ENCODE measurements at regions not wholly inside any gene's neighbourhood (a gene's known extent, or its start where the extent isn't known, plus 50 kb on each side); places are given as distances from the start of the nearest gene placed in this dataset.
"Not testable (repeated sequence)": the region's sequence is repeated elsewhere in the genome, so short reads cannot be mapped to it uniquely, and the experiment has no call there.

DNA sequence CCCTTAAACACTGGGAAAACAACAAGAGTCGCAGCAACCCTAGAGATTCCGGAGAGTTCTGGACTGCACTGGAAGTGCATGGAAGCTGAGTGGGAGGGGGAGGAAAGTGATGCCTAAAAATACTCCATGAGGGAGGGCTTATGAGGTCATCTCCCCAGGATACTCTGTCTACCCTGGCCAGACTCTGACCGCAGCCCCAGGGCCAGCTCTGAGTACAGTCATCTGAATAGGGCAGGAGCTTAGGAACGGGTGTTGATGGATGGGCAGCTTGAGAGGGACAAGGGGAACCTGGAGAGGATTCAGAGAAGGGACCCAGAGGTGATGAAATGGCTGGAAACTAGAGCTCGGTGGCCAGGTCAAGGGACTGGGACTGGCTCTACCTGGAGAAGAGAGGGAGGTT lies 79.3 kb upstream of the IGFBP5 start:
- no peak for DNase-seq

DNA sequence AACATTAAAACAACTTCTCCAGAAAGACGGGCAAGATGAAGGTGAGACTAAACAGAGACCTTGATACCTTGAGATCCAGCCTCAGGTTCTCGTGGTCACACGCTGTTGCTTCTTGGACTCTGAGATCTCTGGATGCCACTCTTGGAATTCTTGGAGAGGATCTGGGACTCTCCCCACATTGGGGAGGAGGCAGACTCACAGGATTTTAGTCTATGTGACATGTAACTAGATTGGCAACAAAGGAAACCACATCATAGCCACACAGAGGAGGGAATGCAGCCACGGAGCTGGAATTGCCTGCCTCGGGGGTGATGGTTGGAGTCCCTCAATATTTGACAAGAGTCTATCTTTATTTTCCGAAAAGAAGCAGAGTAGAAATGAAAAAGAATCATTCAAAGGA lies 78.8 kb upstream of the IGFBP5 start:
- DNase-seq, result no peak

DNA sequence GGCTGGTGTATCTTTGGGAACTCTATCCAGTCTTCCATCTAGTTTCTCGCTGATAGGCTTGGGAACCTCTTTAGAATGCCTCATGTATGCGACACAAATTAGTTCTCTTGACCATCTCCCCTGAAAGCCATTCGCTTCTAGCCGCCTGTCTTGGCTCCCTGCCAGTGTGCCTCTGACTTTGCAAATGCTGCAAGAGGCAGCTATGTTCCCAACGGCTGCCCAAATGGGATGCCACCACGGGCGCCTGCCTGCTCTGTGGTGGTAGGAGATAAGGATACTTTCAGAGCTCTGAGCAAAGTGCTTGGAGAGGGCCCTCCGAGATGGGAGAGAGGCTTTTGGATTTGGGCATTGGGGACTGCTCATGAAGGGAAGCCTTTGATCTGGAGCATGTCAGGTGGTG lies 77.7 kb upstream of the IGFBP5 start:
- no peak for DNase-seq

DNA sequence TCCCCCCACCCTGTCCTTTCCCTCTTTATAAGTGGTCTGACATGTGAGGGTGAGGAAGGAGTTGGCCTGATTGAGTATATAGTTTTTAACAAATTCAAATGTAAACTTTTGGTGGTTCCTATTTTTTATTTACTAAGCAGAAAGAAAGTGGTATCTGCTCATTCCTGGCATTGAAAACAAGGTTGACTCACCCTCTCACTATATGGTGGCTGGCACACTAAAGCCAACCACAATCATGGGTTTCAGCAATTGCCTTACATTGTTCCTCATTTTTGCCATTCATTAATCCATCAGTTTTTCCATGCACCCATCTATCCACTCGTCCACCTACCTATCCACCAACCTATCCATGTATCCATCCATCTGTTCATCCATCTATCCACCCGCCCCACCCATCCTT lies 75.4 kb upstream of the IGFBP5 start:
- DNase-seq, result no peak

DNA sequence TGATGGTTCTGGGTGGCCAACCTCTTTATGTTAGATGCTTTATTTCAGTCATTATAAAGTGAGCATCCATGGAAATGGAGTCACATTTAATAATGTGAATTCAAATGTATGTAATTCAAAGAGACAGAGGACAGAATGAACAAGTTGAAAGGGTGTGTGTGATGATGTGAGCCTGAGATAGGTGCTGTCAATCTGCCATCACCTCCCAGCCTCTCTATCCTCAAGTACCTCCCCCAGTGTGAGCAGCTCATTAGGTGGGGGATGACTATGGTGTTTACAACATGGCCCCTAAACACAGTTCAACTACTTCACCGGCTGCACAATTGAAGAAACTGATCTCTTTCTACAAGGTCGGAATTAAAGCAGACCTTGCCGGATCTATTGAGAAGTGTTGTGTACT lies 74.7 kb upstream of the IGFBP5 start:
- DNase-seq, result no peak

DNA sequence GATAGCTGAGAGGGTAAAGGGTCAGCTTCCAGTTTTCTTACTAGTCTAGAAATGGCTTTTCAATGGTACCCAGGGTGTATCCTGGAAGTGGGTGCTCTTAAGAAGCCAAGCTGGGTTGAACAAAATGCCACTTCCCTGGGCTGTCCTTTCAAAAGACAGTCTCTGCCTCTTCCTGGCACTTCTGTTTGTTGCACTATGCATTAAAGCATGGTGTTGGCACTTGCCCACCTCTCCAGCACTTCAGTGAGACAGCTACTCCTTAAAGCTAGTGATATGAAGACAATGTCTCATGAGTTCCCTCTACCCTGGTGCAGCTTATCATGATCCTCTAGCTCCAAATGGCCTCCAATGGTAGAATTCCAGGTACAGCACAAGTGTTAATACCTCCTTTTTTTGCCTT lies 74.3 kb upstream of the IGFBP5 start:
- no peak for DNase-seq

DNA sequence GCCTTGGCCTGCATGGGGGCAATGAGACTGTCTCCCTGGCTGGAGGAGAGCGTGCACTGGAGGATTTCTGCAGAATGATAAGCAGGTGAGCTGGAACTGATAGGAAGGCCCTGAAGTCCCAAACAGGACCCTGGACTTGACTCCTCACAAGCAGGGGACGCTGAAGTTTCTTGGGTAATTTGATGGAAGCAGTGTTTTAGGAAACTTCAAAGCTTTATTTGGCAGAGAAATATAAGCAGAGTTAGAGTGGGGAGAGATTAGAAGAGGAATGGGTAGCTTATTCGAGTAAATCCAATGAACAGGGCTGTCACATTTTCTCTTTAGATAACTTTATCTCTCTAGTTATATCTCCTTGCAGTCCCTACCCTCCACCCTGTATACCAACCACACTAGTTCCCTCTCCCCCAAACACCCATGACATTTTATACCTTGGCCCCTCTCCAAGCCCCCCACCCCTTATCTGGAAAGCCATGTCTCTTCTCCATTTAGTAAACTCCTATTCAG lies 73.6 kb upstream of the IGFBP5 start:
- DNase-seq, result no peak

DNA sequence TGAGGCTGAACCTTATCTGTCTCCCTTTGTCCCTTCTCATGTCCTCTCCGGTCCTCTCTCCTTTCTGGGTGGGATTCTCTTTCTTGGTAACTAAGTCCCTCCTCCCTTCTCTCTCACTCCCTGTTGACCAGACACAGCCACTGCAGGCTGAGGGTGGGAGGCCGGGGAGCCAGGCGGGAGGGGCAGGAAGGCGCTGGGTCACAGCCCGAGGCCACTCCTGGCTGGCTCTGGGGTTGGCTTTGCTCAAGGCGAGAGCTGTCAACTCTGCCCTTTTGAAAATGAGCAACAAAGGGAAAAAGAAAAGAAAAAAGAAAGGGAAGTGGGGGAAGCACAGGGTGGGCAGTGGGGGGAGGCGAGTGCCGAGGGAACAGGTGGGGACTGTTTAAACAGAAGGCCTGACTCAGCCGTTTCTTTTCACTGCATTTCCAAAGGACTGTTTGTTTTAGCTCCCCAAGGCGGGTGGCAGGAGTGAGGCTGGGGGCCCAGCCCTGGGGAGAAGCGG lies 70.5 kb upstream of the IGFBP5 start:
- no peak for DNase-seq

DNA sequence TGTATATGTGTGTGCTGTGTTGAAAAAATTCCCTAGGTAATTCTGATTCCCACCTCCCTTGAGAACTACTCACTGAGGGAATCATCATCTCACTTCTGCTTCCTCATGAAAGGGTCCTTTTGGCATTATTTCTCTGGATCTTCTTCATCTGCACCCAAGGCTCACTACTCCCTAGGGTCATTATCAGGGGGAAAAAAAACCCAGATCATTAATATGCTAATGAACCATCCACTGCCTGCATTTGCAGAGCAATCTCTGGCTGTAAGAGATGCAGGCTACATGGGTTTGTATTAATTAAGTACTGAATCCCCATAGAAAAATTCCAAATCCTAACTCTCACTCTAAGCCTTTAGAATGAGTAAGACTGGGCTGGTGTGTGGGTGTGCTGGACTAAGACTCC lies 68.0 kb upstream of the IGFBP5 start:
- DNase-seq, result no peak

DNA sequence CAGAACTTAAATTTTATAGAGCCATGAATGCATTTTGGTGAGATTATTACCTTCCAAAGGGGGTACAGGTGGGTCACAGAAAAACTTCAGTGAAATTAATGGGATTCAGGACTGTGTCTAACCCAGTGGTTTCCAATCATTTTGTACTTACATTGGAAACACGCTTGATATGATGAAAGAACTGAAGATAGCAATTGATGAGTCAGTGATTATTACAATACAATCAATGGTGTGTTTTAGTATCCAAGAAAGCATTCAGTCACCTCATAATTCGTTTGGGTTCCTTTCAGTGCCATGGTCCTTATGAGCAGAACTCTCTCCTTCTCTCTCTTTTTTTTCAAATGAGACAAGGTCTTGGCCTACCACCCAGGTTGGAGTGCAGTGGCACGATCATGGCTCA lies 66.5 kb upstream of the IGFBP5 start:
- no peak for DNase-seq

DNA sequence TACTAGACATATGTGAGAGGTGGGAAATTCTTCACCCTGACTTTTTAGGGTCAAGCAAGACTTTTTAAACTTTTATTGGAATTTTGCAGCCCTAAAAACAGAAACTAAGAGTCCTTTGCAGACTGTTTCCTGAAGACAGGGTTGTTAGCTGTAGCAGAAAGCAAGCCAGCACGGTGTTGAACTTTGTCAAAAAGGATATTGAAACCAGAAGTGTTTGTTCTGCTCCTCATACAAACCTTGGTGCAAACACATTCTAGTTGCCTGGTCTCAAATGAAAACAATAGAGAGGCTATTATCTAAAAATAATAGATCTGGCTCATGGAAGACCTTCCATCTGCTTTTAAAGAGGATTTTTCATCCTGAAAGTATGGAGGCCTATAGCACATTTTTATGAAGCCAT lies 65.8 kb upstream of the IGFBP5 start:
- DNase-seq, result no peak

DNA sequence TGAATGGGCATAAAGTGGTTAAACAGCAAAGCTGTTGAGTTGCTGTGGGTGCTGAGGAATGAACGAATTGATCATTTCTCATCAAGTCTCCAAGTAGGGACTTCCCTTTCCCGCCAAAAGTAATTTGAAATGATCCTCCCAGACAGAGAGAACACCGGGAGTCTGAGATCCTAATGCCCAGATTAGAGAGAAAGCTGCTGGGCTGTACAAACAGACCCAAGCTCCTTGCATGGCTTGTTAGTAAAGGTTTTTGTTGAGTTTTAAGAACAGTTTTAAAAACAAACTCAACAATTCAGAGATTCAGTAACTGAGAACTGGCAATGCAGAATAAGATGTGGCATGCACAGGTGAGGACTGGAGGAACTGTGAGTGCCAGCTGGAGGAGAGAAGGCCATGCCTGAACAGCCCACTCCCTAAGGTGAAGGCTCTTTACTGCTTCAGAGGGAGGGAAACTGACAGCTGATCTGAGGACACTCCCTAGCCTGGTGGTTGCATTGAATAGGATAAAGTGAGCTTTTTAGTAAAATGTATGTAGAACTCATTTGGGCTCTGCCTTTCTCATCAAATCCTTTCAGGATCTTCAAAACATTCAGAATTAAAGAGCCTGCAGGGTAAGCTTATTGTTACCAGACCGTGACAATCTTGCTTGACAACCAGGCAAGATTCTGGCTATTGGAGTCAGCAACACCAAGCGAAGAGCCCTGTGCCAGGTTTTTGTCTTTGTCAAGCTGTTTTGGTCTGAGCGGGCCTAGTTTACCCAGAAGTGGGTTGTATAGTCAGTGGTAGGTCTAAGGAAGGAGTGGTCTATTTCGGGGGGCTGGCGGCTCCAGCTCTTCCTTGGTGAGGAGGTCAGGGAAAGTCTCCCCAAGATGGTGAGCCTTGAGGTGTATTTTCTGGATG lies 63.2 kb upstream of the IGFBP5 start:
- no peak for DNase-seq

DNA sequence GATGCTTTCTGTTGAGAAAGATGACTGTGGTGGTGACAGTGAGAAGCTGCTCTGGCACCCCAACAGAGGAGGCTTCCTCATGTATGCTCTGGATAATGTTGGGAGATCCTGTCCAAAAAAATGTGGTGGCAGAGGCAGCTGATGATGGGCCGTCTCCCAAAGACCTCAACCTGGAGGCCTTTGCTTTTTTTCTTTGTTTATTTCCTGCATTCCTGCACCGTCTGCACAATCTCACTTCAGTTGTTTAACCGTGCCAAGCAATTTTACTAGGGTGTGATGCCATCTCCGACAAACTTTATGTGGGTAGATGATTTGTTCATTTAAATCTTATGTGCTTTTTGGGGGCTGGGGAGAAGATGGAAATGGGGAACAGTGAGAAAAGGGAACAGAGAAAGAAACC lies 62.2 kb upstream of the IGFBP5 start:
- DNase-seq, result no peak

DNA sequence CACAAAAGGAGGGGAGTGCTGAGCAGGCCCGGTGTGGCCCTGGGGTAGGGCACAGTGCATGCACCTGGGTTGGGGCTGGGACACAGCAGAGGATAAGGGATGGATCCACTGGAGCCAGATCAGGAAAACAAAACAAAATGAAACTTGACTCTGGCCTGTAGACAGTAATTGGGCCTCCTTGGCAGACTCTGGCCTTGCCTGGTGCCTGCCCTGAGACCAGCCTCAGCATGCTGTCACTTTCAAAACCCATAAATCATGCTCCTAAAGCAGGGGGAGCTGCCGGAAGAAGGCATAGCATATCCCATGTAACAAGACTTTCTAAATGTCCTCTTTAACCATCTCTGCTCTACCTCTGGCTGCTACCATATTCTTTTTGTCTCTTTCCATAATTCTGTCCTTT lies 61.1 kb upstream of the IGFBP5 start:
- no peak for DNase-seq

DNA sequence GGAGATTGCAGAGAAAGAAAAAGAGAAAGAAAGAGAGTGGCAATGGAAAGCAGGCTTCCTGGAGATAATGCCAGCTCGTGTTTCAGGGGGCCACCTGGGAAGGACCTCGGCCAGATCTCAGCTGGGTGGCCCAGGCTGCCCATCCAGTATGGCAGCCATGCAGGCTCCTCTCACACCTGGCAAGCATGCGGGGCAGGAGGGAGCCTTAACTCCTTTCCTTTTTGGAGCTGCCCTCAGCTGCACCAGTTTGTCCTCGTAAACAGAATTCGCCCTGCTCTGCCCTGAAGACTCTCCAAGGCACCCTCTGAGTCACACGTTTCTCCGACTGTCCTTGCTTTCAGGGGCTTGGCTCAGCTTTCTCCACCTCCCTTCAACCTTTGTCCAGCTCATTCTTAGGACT lies 59.5 kb upstream of the IGFBP5 start:
- no peak for DNase-seq

DNA sequence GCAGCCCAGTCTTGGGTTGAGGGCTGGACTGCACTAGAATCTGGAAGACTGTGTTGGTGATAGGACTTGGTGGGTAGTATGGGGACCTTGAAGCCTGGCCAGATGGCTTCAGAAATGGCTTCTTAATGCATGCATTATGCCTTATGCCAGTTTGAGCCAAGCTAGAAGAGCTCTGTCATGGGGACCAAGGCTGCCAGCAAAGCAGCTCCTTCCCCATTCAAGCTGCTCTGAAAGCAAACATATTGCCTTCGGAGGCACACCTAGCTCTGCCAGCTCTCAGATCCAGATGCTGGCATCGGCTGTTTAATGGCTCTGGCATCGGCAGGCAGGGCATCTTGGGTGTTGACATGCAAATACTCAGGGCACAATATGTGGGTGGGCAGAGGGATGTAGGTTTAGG lies 59.0 kb upstream of the IGFBP5 start:
- no peak for DNase-seq

DNA sequence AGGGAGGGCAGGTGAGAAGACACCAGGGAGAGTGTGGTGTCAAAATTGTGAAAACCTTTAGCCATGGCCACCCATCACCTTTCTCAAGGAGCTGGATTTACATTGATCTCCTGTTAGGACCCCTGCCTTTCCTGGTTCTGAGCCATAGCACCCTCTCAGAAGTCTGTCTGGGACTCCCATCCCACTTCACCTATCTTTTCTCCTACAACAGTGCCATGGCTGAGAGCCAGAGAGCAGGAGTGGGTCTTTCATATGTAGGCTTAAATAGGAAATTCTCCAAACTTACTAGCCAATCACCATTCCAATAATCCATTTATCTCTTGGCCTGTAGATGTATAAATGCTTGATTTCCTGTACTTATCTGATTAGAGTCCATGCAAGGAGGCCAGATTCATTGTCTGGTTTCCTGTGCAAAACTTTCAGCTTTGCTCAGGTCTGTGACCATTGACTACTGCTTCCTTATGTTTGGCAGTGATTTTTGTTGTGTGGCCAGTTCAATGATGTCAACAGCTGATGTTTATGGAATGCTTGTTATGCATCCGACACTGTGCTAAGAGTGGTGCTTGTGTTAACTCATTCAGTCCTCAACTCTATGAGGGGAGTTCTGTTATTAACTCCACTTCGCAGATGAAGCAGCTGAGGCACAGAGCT lies 57.6 kb upstream of the IGFBP5 start:
- no peak for DNase-seq

DNA sequence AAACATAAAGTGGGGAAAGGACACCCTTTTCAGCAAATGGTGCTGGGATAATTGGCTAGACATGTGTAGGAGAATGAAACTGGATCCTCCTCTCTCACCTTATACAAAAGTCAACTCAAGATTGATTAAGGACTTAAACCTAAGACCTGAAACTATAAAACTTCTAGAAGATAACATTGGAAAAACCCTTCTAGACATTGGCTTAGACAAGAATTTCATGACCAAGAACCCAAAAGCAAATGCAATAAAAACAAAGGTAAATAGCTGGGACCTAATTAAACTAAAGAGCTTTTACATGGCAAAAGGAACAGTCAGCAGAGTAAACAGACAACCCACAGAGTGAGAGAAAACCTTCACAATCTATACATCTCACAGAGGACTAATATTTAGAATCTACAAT lies 55.4 kb upstream of the IGFBP5 start:
- not testable (repeated sequence) for DNase-seq

DNA sequence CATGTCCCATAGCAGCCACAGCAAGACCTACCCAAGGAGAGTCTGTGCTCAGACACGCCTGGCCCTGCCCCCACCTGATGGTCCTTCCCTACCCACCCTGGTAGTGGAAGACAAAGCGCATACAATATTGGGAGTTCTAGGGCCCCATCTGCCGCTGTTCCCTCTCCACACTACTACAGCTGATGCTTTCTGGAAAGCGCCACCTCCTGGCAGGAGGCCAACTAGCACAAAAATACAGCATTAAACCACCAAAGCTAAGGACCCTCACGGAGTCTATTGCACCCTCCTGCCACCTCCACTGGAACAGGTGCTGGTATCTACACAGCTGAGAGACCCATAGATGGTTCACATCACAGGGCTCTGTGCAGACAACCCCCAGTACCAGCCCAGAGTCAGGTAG lies 50.9 kb upstream of the IGFBP5 start:
- not testable (repeated sequence) for DNase-seq

DNA sequence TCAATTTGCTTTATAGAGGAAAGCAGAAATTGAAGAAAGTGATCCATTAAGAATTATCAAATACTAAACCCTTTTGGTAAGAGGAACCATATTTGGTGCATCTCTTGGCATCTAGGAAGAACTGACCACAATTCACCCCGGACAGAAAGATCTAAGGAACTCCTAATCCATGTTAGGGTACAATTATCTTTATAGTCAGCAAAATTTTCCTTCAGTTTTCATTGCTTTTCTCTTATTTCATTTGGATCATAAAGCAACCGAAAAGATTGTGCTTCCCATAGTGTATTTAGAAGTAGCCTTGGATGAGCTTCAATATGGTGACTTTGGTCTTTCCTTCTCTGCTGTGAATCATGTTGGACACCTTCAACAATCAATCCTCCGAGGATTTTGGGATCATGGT lies 50.1 kb upstream of the IGFBP5 start:
- DNase-seq, result no peak

Data from activated CD4-positive, alpha-beta T cell treated with anti-CD3 and anti-CD28 coated beads, Interleukin-2, Interleukin-6, amounts not matched to agents 100 ng/mL and 50 ng/mL, durations not matched to agents 16 hours and 8 hours (primary cell).